ENCODE measurements at regions not wholly inside any gene's neighbourhood (a gene's known extent, or its start where the extent isn't known, plus 50 kb on each side); places are given as distances from the start of the nearest gene placed in this dataset.

- TF ChIP-seq CTCF (IDR thresholded peaks at IDR 0.05) (no peak), POLR2A (IDR thresholded peaks at IDR 0.05) (no peak)
These were observed 1178.2 kb upstream of the NRXN1 start for GRCh38 chr2:52210161-52210560.

Data from Peyer's patch (tissue), 4 donors.